GM23338 (cell line): ENCODE measurements at regions not wholly inside any gene's neighbourhood (a gene's known extent, or its start where the extent isn't known, plus 50 kb on each side); places are given as distances from the start of the nearest gene placed in this dataset.

Experiments
- CREB1 ChIP-seq: fragments of 250-450 bp; sonication (Bioruptor Pico); IDR thresholded peaks from 2 replicates; pipeline ENCODE4 v1.5.0; 2020; ENCODE audit warnings: low read depth, mild to moderate bottlenecking, moderate library complexity
- CTCF ChIP-seq, 2 experiments: fragments of 200-600 bp in 1 of 2; sonication (generic) in 1 of 2; conservative IDR thresholded peaks; 2 replicates each; pipeline versions ENCODE4 v1.5.1 to v1.6.1; 2016 to 2017; ENCODE audit warnings: antibody characterized with exemption in 2 of 2, low read depth in 2 of 2, mild to moderate bottlenecking in 2 of 2, moderate library complexity in 1 of 2
- ETS1 ChIP-seq: IDR thresholded peaks from 2 replicates; pipeline ENCODE4 v1.6.1; 2016; ENCODE audit warnings: antibody characterized with exemption
- EZH2 ChIP-seq: fragments of 200-600 bp; sonication (generic); IDR thresholded peaks from one replicate; pipeline ENCODE4 v1.8.0; 2017; ENCODE audit warnings: antibody characterized with exemption, mild to moderate bottlenecking, low read depth; ENCODE audit not compliant: unreplicated experiment
- EZH2phosphoT487 ChIP-seq: fragments of 200-600 bp; sonication (generic); IDR thresholded peaks from one replicate; pipeline ENCODE4 v1.8.1; 2018; ENCODE audit warnings: antibody characterized with exemption; ENCODE audit not compliant: unreplicated experiment
- JUNB ChIP-seq: IDR thresholded peaks from one replicate; pipeline ENCODE4 v1.6.1; 2016; ENCODE audit warnings: antibody characterized with exemption; ENCODE audit not compliant: unreplicated experiment
- POLR2AphosphoS5 ChIP-seq: IDR thresholded peaks from 2 replicates; pipeline ENCODE4 v1.6.1; 2016; ENCODE audit warnings: antibody characterized with exemption, low read depth
- REST ChIP-seq: IDR thresholded peaks from one replicate; pipeline ENCODE4 v1.6.1; 2018; ENCODE audit warnings: antibody characterized with exemption; ENCODE audit not compliant: unreplicated experiment
- ZNF114 ChIP-seq: fragments of 250-450 bp; sonication (Bioruptor Pico); IDR thresholded peaks from 2 replicates; pipeline ENCODE4 v1.5.0; 2020; ENCODE audit warnings: mild to moderate bottlenecking, moderate library complexity

GRCh38 chr18:78001811-78002210, 752.2 kb downstream of the GALR1 start:
- TF ChIP-seq CTCF (conservative IDR thresholded peaks at IDR 0.05; ENCODE audit: low read depth in 2 of 2) = no peak
- TF ChIP-seq CREB1 = no peak
- no peak for TF ChIP-seq REST
- TF ChIP-seq EZH2 = no peak
- TF ChIP-seq POLR2AphosphoS5 = no peak
- no peak for TF ChIP-seq ETS1
- TF ChIP-seq EZH2phosphoT487 = no peak
- TF ChIP-seq ZNF114 (CRISPR knock-in tag) = no peak
- TF ChIP-seq JUNB = no peak
